Aorta (tissue), 5 donors: ENCODE measurements at regions not wholly inside any gene's neighbourhood (a gene's known extent, or its start where the extent isn't known, plus 50 kb on each side); places are given as distances from the start of the nearest gene placed in this dataset.

Experiments used
- ATAC-seq: fragments of 200-7000 bp; cut with Tn5 transposase; one replicate; pipeline ENCODE4 v1.9.1; 2022; ENCODE audit warnings: moderate library complexity; ENCODE audit not compliant: low FRiP score
- DNase-seq, 2 donors: peaks; one replicate each; pipeline ENCODE4 v3.0.0-alpha.2; 2020
- H3K27ac ChIP-seq, 2 donors: one replicate each; pipeline ENCODE4 v1.5.1; 2013; ENCODE audit warnings: low read length in 2 of 2, mild to moderate bottlenecking in 2 of 2, moderate library complexity in 2 of 2, control low read depth in 1 of 2, inconsistent platforms in 1 of 2, low read depth in 1 of 2
- H3K27me3 ChIP-seq, 2 donors: one replicate each; pipeline ENCODE4 v1.6.1; 2013; ENCODE audit warnings: control low read depth in 1 of 2, low read length in 1 of 2, mild to moderate bottlenecking in 1 of 2, moderate library complexity in 1 of 2; ENCODE audit not compliant: insufficient read depth in 2 of 2, control insufficient read depth in 1 of 2
- H3K36me3 ChIP-seq, 2 donors: one replicate each; pipeline ENCODE4 v1.6.1; 2013; ENCODE audit warnings: control low read depth in 1 of 2, low read length in 1 of 2, mild to moderate bottlenecking in 1 of 2; ENCODE audit not compliant: insufficient read depth in 2 of 2, control insufficient read depth in 1 of 2
- H3K4me1 ChIP-seq, 2 donors: one replicate each; pipeline ENCODE4 v1.6.1; 2013; ENCODE audit warnings: low read length in 2 of 2, control low read depth in 1 of 2, mild to moderate bottlenecking in 1 of 2, moderate library complexity in 1 of 2; ENCODE audit not compliant: insufficient read depth in 2 of 2, control insufficient read depth in 1 of 2
- H3K4me3 ChIP-seq, 2 donors: one replicate each; pipeline ENCODE4 v1.5.1; 2013; ENCODE audit warnings: low read length in 2 of 2, control low read depth in 1 of 2, mild to moderate bottlenecking in 1 of 2
- H3K9me3 ChIP-seq: one replicate; pipeline ENCODE4 v1.6.1; 2013; ENCODE audit warnings: mild to moderate bottlenecking, low read length; ENCODE audit not compliant: control insufficient read depth
- WGBS, 2 donors: extraction: QIAGEN DNeasy Blood & Tissue Kit; methylation state at CpG; one replicate each; pipeline ENCODE4 v1.1.7; 2013; 5-methylcytosine and 5-hydroxymethylcytosine counted together
- intact Hi-C, 2 donors: fragments of 100-400 bp; cut with DNase I; formaldehyde crosslinking; loops; one replicate each; pipeline versions ENCODE4 v1.14.2 to v1.15.0; 2022
- donor health status: healthy with polysubstance abuse.
- donor health status: Bipolar disorder and iron deficiency.
- donor health status: DM: no; HTN: no; CAD: no.
- donor health status: DM: no; HTN: no; CAD: no.
- donor health status: DM: yes; HTN: yes; CAD: no.

DNA sequence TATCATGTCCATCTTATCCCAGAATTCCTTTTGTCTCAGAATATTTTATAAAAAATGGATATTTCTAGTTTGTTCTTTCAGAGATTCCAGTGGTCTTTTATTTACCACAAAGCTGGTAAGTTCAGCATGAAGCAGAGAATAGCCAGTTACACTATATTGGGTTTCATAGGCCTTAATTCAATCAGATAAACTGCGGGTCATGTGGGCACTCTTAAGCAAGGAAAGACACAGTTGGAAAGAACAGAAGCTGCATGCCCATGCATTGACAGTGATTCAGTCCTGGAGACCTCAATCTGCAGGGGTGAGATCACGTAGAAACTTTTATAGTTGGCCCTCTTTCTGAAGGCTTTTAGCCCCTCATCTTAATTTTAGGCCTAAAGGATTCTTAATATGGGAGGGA lies 281.3 kb upstream of the IGFBP3 start:
- Histone ChIP-seq H3K27me3 (no peaks in the 10 kb centered on the region), H3K36me3 (no peaks in the 10 kb centered on the region), H3K4me3 (no peak overlapping the region), H3K4me1 (no peaks in the 10 kb centered on the region), H3K27ac (no peak overlapping the region), H3K9me3 (no peaks in the 10 kb centered on the region)
- WGBS, 2 donors = 96 to 99% methylated on average over 2 of the region's 2 CpGs
- no peak for DNase-seq
- intact Hi-C loops = no loop called here
- no peak for ATAC-seq

DNA sequence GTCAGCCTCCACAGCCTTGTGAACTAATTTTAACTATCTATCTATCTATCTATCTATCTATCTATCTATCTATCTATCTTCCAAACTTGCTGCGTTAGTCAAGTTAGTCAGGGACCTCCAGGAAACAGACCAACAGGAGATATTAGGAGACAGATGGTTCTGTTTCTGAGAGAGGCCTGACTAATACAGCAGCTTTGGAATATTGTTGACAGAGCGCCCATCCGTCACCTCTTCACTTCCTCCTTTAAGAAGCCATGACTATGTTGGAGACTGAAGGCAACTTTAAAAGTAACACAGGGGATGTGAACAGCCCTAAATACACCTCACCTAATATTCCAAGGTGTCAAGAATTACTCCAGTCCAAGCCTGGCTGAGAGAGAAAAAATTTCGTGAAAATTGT lies 280.9 kb upstream of the IGFBP3 start:
- Histone ChIP-seq H3K4me1 (no peaks in the 10 kb centered on the region), H3K27ac (no peak overlapping the region), H3K9me3 (no peaks in the 10 kb centered on the region), H3K4me3 (no peak overlapping the region), H3K27me3 (no peaks in the 10 kb centered on the region), H3K36me3 (no peaks in the 10 kb centered on the region)
- no peak for DNase-seq
- WGBS, 2 donors = 95 to 96% methylated on average over 4 of the region's 4 CpGs
- intact Hi-C loops = no loop called here
- ATAC-seq = no peak

DNA sequence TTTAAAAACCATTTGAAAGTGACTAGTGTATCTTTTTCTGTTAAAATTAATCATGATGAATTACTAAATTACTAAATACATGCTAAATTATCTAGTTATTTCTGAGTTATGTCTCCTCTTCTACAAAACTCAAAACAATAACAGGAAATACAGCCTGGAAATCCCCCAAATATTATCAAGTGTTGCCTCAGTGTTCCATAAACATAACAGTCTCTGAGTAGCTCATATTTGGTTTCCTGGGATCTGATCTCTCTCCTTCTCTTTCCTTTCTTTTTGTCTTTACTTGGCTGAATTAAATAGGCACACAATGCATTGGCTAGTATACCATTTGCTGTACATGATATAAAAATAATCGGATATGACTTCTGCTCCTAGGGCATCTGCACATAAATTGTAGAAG lies 277.6 kb upstream of the IGFBP3 start:
- Histone ChIP-seq H3K4me3 (no peak overlapping the region), H3K27ac (no peak overlapping the region), H3K36me3 (no peaks in the 10 kb centered on the region), H3K4me1 (no peaks in the 10 kb centered on the region), H3K9me3 (peaks cover 1% of the 10 kb centered on the region), H3K27me3 (no peaks in the 10 kb centered on the region)
- intact Hi-C loops = no loop called here
- 86 to 93% methylated on average over 1 of the region's 1 CpG for WGBS, 2 donors
- DNase-seq (no peak), ATAC-seq (no peak)

- no peak overlapping the region for H3K4me3 ChIP-seq
- H3K27me3 ChIP-seq = no peaks in the 10 kb centered on the region
- H3K27ac ChIP-seq = no peak overlapping the region
- H3K9me3 ChIP-seq = peaks cover 1% of the 10 kb centered on the region
- no peaks in the 10 kb centered on the region for H3K36me3 ChIP-seq
- ATAC-seq (no peak), DNase-seq (no peak)
- intact Hi-C loops = no loop called here
- no peaks in the 10 kb centered on the region for H3K4me1 ChIP-seq
- 83 to 85% methylated on average over 7 of the region's 7 CpGs for WGBS, 2 donors
Measured at GRCh38 chr7:46197785-46198540, 276.9 kb upstream of the IGFBP3 start.

- Histone ChIP-seq H3K4me1 (no peaks in the 10 kb centered on the region), H3K27me3 (peaks cover 0 to 2% of the 10 kb centered on the region in 2 donors), H3K4me3 (no peak overlapping the region), H3K9me3 (peaks cover 1% of the 10 kb centered on the region), H3K36me3 (no peaks in the 10 kb centered on the region), H3K27ac (no peak overlapping the region)
- DNase-seq = no peak
- intact Hi-C loops = no loop called here
- 92% methylated on average over 3 of the region's 3 CpGs for WGBS, 2 donors
- no peak for ATAC-seq
Measured at GRCh38 chr7:46195934-46196333, 274.9 kb upstream of the IGFBP3 start.

DNA sequence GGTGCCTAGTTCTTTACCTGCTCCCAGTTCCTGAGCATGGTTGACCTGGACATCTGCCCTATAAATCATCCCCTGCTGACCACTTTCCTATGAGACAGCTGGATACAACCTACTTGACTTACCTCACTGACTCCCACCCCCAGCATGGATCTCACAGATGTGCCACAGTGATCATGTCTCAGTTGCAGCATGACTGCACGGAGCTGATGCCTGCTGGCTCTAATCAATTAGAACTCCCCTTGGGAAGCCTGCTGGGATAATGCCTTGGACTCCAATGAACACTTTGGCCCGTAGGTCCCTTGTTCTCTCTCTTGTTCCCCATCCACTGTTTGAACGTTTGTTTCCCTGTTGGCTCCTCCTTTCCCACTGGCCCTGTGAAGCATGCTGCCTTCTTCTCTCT lies 271.2 kb upstream of the IGFBP3 start:
- peaks cover 1% of the 10 kb centered on the region for H3K9me3 ChIP-seq
- no peaks in the 10 kb centered on the region for H3K4me1 ChIP-seq
- no peaks in the 10 kb centered on the region for H3K36me3 ChIP-seq
- 69 to 72% methylated on average over 3 of the region's 3 CpGs for WGBS, 2 donors
- DNase-seq (no peak), ATAC-seq (no peak)
- H3K27ac ChIP-seq = no peak overlapping the region
- peaks cover 0 to 2% of the 10 kb centered on the region in 2 donors for H3K27me3 ChIP-seq
- intact Hi-C loops = no loop called here
- no peak overlapping the region for H3K4me3 ChIP-seq

GRCh38 chr7:46191776-46192175 lies 270.7 kb upstream of the IGFBP3 start:
- peaks cover 0 to 2% of the 10 kb centered on the region in 2 donors for H3K27me3 ChIP-seq
- intact Hi-C loops = no loop called here
- ATAC-seq = no peak
- WGBS, 2 donors = 80 to 86% methylated on average over 4 of the region's 4 CpGs
- peaks cover 1% of the 10 kb centered on the region for H3K9me3 ChIP-seq
- no peak overlapping the region for H3K4me3 ChIP-seq
- H3K36me3 ChIP-seq = no peaks in the 10 kb centered on the region
- H3K4me1 ChIP-seq = no peaks in the 10 kb centered on the region
- no peak overlapping the region for H3K27ac ChIP-seq
- no peak for DNase-seq

GRCh38 chr7:46191296-46191695 lies 270.2 kb upstream of the IGFBP3 start:
- Histone ChIP-seq H3K27me3 (peaks cover 0 to 2% of the 10 kb centered on the region in 2 donors), H3K4me1 (no peaks in the 10 kb centered on the region), H3K4me3 (no peak overlapping the region), H3K36me3 (no peaks in the 10 kb centered on the region), H3K9me3 (peaks cover 1% of the 10 kb centered on the region), H3K27ac (no peak overlapping the region)
- 94 to 95% methylated on average over 3 of the region's 3 CpGs for WGBS, 2 donors
- ATAC-seq (no peak), DNase-seq (no peak)
- intact Hi-C loops = no loop called here

GRCh38 chr7:46189255-46189790 lies 268.3 kb upstream of the IGFBP3 start:
- no peak overlapping the region for H3K4me3 ChIP-seq
- no peaks in the 10 kb centered on the region for H3K36me3 ChIP-seq
- H3K27me3 ChIP-seq = peaks cover 0 to 2% of the 10 kb centered on the region in 2 donors
- no peak overlapping the region for H3K27ac ChIP-seq
- no peaks in the 10 kb centered on the region for H3K9me3 ChIP-seq
- H3K4me1 ChIP-seq = no peaks in the 10 kb centered on the region
- no peak for ATAC-seq
- intact Hi-C loops = no loop called here
- 83 to 91% methylated on average over 4 of the region's 4 CpGs for WGBS, 2 donors
- no peak for DNase-seq
